KBM-7 (cell line): ENCODE measurements at regions not wholly inside any gene's neighbourhood (a gene's known extent, or its start where the extent isn't known, plus 50 kb on each side); places are given as distances from the start of the nearest gene placed in this dataset.
"Not testable (repeated sequence)": the region's sequence is repeated elsewhere in the genome, so short reads cannot be mapped to it uniquely, and the experiment has no call there.

Experiments
- DNase-seq: peaks from one replicate; pipeline ENCODE4 v3.0.0-alpha.2; 2015
- in situ Hi-C: fragments of 300-500 bp; cut with MboI; formaldehyde crosslinking; loops from 2 replicates; pipeline ENCODE4 v1.14.3; 2020; ENCODE audit warnings: low sequenced_read_pairs, low pct_unique_long_range_greater_than_20kb, mixed read lengths

GRCh38 chr1:105485207-105485606 is 1571.3 kb upstream of the PRMT6 start:
- in situ Hi-C loops = no loop called here
- no peak for DNase-seq

DNA sequence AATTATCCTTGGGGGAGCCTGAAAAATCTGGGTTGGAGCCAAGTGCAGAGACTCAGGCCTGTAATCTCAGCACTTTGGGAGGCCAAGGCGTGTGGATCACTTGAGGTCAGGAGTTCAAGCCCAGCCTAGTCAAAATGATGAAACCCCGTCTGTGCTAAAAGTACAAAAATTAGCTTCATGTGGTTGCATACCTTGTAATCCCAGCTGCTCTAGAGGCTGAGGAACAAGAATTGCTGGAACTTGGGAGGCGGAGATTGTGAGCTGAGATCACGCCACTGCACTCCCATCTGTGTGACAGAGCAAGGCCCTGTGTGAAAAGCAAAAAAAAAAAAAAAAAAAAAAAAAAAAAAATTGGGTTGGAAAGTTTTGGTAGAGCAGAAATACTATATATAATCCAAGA is 1563.6 kb upstream of the PRMT6 start:
- in situ Hi-C loops = no loop called here

DNA sequence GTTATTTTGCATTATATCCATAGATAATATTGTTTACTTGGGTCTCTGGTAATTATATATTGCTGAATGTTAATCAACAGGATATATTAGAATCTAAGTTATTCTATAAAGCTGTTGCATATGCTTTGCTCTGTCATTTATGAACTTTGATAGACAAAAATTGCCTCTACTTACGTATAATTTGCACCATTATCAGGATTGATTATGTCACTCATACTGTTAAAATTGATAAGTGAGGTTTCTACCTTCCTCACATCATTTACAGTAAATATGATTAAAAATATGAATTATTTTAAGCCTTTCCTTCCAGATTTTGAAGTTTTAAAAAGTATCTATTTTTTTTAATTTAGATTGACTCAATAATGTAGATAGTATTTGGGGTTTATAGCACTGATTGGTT is 1540.4 kb upstream of the PRMT6 start:
- in situ Hi-C loops = no loop called here

More for the DNA sequence above, 1563.6 kb upstream of the PRMT6 start:
- DNase-seq = no peak

DNA sequence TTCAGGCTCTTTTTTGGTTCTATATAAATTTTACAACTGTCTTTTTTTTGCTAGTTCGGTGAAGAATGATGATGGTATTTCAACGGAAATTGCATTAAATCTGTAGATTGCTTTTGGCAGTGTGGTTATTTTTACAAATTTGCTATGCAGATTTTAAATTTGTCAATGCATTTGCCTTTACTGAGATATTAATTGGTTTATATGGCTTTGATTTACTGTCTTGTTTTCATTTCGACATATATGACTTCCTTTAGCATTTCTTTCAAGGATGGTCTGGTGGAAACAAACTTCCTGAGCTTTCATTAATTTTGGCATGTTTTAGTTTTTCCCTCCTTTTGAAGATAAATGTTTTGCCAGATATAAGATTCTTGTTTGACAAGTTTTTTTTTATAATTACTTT is 1522.5 kb upstream of the PRMT6 start:
- in situ Hi-C loops = no loop called here
- DNase-seq = no peak

More for the DNA sequence above, 1540.4 kb upstream of the PRMT6 start:
- DNase-seq = no peak

DNA sequence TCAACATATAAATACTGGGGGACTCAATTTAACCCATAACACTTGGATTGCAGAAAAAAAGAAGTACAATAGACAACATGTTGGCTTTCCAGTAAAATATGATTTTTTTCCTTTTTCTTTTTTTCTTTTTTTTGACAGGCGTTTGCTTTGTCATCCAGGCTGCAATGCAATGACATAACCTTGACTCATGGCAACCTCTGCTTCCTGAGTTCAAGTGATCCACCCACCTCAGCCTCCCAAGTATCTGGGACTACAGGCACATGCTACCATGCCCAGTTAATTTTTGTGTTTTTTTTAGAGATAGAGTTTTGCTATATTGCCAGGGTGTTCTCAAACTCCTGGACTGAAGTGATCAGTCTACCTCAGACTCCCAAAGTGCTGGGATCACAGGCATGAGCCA is 1512.0 kb upstream of the PRMT6 start:
- in situ Hi-C loops = no loop called here
- no peak for DNase-seq

- in situ Hi-C loops = no loop called here
- DNase-seq = no peak
Observed at GRCh38 chr1:105556266-105556665, 1500.2 kb upstream of the PRMT6 start.

DNA sequence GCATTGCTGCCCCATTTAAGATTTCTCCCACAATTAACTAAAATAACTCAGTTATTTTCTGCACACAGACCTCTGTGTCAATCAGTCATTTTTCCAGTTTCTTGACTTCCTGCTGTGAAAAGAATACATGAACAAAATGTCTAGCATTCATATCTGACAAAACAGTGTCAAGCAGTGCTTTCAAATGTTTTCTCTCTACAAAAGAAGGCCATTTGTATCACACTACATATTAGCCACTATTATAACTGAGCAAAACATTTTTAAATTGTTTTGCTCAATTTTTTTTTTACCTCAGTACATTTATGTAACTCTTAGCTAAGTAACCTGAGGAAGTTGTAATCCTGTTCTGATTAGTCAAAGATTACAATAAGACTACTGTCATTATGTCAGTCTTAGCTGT is 1498.5 kb upstream of the PRMT6 start:
- no peak for DNase-seq
- in situ Hi-C loops = no loop called here

- in situ Hi-C loops = no loop called here
- no peak for DNase-seq
Observed at GRCh38 chr1:105565006-105565405, 1491.5 kb upstream of the PRMT6 start.

DNA sequence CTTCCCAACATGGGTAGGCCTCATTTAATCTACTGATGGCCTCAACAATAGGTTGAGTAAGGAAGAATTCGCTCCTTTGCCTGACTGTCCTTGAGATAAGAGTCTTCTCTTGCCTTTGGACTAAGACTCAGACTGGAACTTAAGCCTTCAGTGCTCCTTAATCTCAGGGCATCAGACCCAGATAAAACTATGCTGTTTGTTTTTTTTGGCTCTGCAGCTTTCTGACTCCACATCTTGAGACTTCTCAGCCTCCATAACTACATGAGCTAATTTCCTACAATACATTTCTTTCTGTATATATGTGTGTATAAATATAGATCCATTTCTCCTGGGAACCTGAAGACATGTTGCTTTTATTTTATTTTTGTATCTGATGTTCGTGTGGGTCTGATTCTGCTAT is 1470.7 kb upstream of the PRMT6 start:
- DNase-seq = no peak
- in situ Hi-C loops = no loop called here

- DNase-seq = no peak
- in situ Hi-C loops = no loop called here
Observed at GRCh38 chr1:105591681-105592080, 1464.8 kb upstream of the PRMT6 start.

GRCh38 chr1:105608713-105609112 is 1447.8 kb upstream of the PRMT6 start:
- in situ Hi-C loops = no loop called here

GRCh38 chr1:105626276-105626987 is 1430.0 kb upstream of the PRMT6 start:
- no peak for DNase-seq
- in situ Hi-C loops = no loop called here

More at GRCh38 chr1:105608713-105609112, 1447.8 kb upstream of the PRMT6 start:
- peak; percentile 14 for DNase-seq

DNA sequence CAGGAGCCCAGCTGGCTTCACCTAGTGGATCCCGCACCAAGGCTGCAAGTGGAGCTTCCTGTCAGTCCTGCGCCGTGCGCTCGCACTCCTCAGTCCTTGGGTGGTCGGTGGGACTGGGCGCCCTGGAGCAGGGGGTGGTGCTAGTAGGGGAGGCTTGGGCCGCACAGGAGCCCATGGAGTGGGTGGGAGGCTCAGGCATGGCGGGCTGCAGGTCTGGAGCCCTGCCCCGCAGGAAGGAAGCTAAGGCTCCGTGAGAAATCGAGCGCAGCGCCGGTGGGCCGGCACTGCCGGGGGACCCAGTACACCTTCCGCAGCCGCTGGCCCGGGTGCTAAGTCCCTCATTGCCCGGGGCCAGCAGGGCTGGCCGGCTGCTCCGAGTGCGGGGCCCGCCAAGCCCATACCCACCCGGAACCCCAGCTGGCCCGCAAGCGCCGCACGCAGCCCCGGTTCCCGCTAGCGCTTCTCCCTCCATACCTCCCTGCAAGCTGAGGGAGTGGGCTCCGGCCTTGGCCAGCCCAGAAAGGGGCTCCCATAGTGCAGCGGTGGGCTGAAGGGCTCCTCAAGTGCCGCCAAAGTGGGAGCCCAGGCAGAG is 1425.2 kb upstream of the PRMT6 start:
- DNase-seq = not testable (repeated sequence)

DNA sequence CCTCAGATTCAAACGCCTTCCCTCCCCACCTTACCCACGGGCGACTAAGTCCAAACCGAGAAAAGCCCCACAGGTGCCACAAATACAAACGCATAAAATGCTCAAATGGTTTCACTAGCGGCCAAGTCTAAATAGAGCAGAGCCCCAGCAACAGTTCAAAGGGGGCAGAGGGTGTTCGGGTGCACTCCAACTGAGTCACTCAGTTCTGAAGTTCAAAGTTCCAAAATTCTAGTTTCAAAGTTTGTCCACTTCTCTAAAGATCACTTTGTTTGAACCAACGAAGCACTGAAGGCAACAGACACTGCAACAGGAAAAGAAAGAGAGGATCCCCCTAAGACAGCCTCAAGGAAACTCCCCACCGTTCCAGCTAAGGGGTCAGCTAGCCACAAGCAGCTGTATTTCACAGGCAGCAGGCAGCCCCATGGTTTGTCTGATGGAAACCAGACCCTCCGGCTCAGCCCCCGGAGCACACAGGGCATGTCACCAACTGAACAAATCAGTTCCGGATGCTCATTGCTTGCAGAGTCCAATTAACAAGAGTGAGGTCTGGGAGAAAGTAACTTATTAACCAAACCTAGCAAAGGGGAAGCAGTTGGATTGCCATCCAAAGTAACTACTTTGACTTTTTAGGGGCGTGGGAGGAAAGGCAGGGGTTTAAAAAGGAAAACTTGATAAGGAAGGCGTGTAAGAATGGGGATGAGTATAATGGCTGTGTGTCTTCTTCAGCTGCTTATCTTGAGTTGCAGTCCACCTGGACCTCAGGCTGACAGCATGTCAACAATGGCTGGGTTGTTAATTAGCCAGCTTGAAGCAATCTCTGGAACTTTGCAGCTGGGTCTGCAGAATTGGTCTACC is 1423.9 kb upstream of the PRMT6 start:
- in situ Hi-C loops = no loop called here
- DNase-seq = peak; percentile 39

More for the DNA sequence above, 1425.2 kb upstream of the PRMT6 start:
- in situ Hi-C loops = not testable (repeated sequence)

GRCh38 chr1:105636052-105636451 is 1420.4 kb upstream of the PRMT6 start:
- peak; percentile 4 for DNase-seq
- in situ Hi-C loops = no loop called here

DNA sequence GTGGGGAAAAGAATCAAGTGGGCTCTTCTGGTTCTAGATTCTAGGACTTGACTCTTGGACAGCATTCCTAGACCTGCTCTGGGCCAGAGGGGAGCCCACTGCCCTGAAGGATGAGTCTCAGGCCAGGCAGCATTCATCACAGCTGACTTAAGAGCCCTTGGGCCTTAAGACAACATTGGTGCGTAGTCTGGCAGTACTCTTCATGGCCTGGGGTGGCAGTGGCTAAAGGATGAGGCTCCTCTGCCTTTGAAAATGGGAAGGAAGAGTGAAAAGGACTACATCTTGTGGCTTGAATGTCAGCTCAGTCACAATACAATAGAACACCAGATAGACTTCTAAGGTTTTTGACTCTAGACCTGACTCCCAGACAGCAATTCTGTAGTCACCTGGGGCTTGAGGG is 1415.1 kb upstream of the PRMT6 start:
- in situ Hi-C loops = no loop called here

DNA sequence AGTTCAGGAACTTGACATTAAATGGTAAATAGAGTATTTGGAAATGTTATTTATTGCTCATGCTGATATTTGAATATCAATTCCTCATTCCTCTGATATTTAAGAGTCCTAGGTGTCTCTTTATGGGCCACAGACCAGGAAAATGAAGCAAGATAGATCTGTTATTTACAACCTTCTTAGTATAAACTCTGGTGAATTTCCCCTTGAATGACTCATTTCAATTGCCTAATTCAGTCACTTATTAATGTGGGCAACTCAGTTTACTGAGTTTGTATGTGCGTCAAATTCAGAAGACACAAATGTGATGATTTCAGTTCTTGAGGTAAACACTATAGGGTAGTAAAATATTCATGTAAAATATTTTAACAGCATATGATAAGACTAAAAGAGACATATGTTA is 1404.4 kb upstream of the PRMT6 start:
- in situ Hi-C loops = no loop called here
- no peak for DNase-seq

More for the DNA sequence above, 1415.1 kb upstream of the PRMT6 start:
- no peak for DNase-seq

DNA sequence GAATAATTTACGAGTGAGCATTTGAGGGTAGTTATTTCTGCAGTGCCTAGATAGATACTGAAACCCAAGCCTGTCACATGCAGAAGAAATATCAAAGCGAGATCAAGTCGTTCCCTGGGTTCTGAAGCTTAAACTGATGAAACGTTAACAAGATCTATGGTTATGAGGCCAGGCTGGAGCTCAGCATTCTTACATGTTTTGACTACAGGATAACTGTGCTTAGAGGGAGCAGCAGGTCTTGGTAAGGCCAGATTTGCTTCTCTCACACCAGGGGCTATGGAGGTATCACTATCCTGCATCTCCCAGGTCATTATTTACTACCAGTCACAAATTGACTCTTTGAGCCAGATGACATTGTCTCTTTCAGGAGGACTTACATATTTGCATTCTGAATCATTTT is 1401.4 kb upstream of the PRMT6 start:
- no peak for DNase-seq
- in situ Hi-C loops = no loop called here

DNA sequence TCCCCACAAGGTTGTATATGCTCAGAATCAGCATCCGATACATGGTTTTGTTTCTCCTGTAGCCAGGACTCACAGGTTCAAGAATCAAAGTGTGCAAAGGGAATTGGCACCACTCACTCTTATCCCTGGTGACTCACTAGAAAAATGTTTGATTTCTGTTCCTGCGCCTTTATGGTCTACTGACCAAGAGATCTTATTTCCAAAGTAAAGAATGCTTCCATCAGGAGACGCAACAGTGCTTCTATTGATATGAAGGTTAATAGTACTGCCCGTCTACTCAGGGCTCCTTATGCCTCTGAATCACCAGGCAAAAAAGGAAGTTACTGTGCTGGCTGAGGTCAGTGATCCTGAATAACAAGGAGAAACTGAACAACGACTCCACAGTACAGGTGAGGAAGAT is 1392.0 kb upstream of the PRMT6 start:
- DNase-seq = peak; percentile 8
- in situ Hi-C loops = no loop called here

DNA sequence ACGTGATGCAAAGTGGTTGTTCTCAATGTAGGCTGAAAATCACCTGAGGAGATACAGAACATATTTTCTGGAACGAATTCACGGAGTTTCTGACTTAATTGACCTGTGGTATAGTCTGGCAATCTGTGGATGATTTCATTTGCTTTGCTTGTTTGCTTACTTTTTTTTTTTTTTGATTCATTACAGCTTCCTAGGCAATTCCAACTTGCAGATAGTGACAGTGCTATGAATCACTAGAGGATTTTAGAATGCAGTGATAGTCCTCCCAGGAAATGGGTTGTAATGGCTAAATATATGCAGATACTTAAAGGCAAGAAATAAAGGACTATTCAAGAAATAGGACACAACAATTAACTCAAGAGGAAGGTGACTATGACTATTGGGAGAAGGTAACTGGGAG is 1378.1 kb upstream of the PRMT6 start:
- in situ Hi-C loops = no loop called here
- no peak for DNase-seq
